ENCODE measurements at regions not wholly inside any gene's neighbourhood (a gene's known extent, or its start where the extent isn't known, plus 50 kb on each side); places are given as distances from the start of the nearest gene placed in this dataset.

GRCh38 chr6:90644492-90644891 lies 57.6 kb upstream of the MAP3K7 start:
- Histone ChIP-seq H3K27ac (ENCODE audit: insufficient read depth, low read length) (no peak overlapping the region), H3K9me3 (ENCODE audit: control insufficient read depth, insufficient read depth, low read depth, low read length) (no peaks in the 10 kb centered on the region), H3K9ac (ENCODE audit: insufficient read depth, low read length) (no peak overlapping the region), H3K4me1 (ENCODE audit: control insufficient read depth, extremely low read depth, insufficient read depth, low read length) (no peaks in the 10 kb centered on the region), H3K36me3 (ENCODE audit: control insufficient read depth, insufficient read depth, low read length) (no peaks in the 10 kb centered on the region), H2AFZ (ENCODE audit: low read length) (no peak overlapping the region), H3K4me2 (ENCODE audit: extremely low read depth, insufficient read depth, low read length) (no peak overlapping the region), H3K79me2 (ENCODE audit: control insufficient read depth, insufficient read depth, low read length) (no peaks in the 10 kb centered on the region), H4K20me1 (ENCODE audit: control insufficient read depth, extremely low read depth, insufficient read depth, low read length) (no peaks in the 10 kb centered on the region), H3K27me3 (ENCODE audit: control insufficient read depth, insufficient read depth, low read length) (no peaks in the 10 kb centered on the region), H3K4me3 (replicated peaks in 1 of 4; ENCODE audit: control extremely low read depth in 1 of 4, insufficient read depth in 1 of 4, low read depth in 3 of 4, low read length in 4 of 4) (no peak overlapping the region)
- no peak for DNase-seq (ENCODE audit: low read depth in 2 of 2)
- no peak for TF ChIP-seq EZH2 (IDR thresholded peaks at IDR 0.05; ENCODE audit: low read length, missing control alignments)
- TF ChIP-seq CTCF (conservative IDR thresholded peaks at IDR 0.05 in 1 of 2, IDR thresholded peaks at IDR 0.05 in 1 of 2; ENCODE audit: low read depth in 1 of 2, low read length in 2 of 2), result no peak

GRCh38 chr6:90643381-90643780 lies 56.5 kb upstream of the MAP3K7 start:
- Histone ChIP-seq H3K9ac (ENCODE audit: insufficient read depth, low read length) (no peak overlapping the region), H4K20me1 (ENCODE audit: control insufficient read depth, extremely low read depth, insufficient read depth, low read length) (no peaks in the 10 kb centered on the region), H3K27ac (ENCODE audit: insufficient read depth, low read length) (no peak overlapping the region), H3K27me3 (ENCODE audit: control insufficient read depth, insufficient read depth, low read length) (no peaks in the 10 kb centered on the region), H3K4me2 (ENCODE audit: extremely low read depth, insufficient read depth, low read length) (no peak overlapping the region), H3K4me3 (replicated peaks in 1 of 4; ENCODE audit: control extremely low read depth in 1 of 4, insufficient read depth in 1 of 4, low read depth in 3 of 4, low read length in 4 of 4) (no peak overlapping the region), H3K36me3 (ENCODE audit: control insufficient read depth, insufficient read depth, low read length) (no peaks in the 10 kb centered on the region), H3K79me2 (ENCODE audit: control insufficient read depth, insufficient read depth, low read length) (no peaks in the 10 kb centered on the region), H3K9me3 (ENCODE audit: control insufficient read depth, insufficient read depth, low read depth, low read length) (no peaks in the 10 kb centered on the region), H3K4me1 (ENCODE audit: control insufficient read depth, extremely low read depth, insufficient read depth, low read length) (no peaks in the 10 kb centered on the region), H2AFZ (ENCODE audit: low read length) (no peak overlapping the region)
- TF ChIP-seq EZH2 (IDR thresholded peaks at IDR 0.05; ENCODE audit: low read length, missing control alignments) (no peak), CTCF (conservative IDR thresholded peaks at IDR 0.05 in 1 of 2, IDR thresholded peaks at IDR 0.05 in 1 of 2; ENCODE audit: low read depth in 1 of 2, low read length in 2 of 2) (no peak)
- DNase-seq (ENCODE audit: low read depth in 2 of 2), result no peak

- Histone ChIP-seq H3K9ac (ENCODE audit: insufficient read depth, low read length) (no peak overlapping the region), H3K4me3 (replicated peaks in 1 of 4; ENCODE audit: control extremely low read depth in 1 of 4, insufficient read depth in 1 of 4, low read depth in 3 of 4, low read length in 4 of 4) (no peak overlapping the region), H3K27ac (ENCODE audit: insufficient read depth, low read length) (no peak overlapping the region), H3K4me2 (ENCODE audit: extremely low read depth, insufficient read depth, low read length) (no peak overlapping the region), H3K4me1 (ENCODE audit: control insufficient read depth, extremely low read depth, insufficient read depth, low read length) (no peaks in the 10 kb centered on the region), H3K9me3 (ENCODE audit: control insufficient read depth, insufficient read depth, low read depth, low read length) (no peaks in the 10 kb centered on the region), H3K36me3 (ENCODE audit: control insufficient read depth, insufficient read depth, low read length) (no peaks in the 10 kb centered on the region), H2AFZ (ENCODE audit: low read length) (no peak overlapping the region), H3K79me2 (ENCODE audit: control insufficient read depth, insufficient read depth, low read length) (no peaks in the 10 kb centered on the region), H3K27me3 (ENCODE audit: control insufficient read depth, insufficient read depth, low read length) (no peaks in the 10 kb centered on the region), H4K20me1 (ENCODE audit: control insufficient read depth, extremely low read depth, insufficient read depth, low read length) (no peaks in the 10 kb centered on the region)
- DNase-seq (ENCODE audit: low read depth in 2 of 2), result no peak
- TF ChIP-seq EZH2 (IDR thresholded peaks at IDR 0.05; ENCODE audit: low read length, missing control alignments) (no peak), CTCF (conservative IDR thresholded peaks at IDR 0.05 in 1 of 2, IDR thresholded peaks at IDR 0.05 in 1 of 2; ENCODE audit: low read depth in 1 of 2, low read length in 2 of 2) (no peak)
Observed at GRCh38 chr6:90637320-90637719, 50.4 kb upstream of the MAP3K7 start.

Measured in fibroblast of lung (primary cell).